ENCODE measurements at regions not wholly inside any gene's neighbourhood (a gene's known extent, or its start where the extent isn't known, plus 50 kb on each side); places are given as distances from the start of the nearest gene placed in this dataset.

DNA sequence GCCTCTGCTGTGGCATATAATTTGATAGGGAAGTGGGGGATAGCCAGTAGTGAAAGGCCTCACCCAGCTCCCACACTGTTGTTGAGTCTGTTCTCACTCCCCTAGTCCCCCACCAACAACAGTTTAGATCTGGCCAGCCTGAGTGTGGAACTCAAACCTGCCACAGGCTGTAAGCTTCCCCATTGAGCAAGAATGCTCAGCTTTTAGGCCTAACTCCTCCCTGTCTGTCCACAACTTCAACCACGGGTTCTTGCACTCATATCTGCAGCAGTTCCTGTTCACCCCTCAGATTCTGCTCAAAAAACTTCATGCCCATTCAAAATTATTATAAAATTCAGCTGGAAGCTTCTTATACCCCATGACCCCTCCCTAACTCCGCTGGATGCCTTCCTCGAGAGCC is 975.1 kb downstream of the NSUN3 start:
- peaks cover 61% of the 10 kb centered on the region for H3K9me3 Mint-ChIP-seq
- no peaks in the 10 kb centered on the region for H3K36me3 Mint-ChIP-seq (ENCODE audit: low read depth)
- H3K4me1 Mint-ChIP-seq (ENCODE audit: low read depth) = no peaks in the 10 kb centered on the region
- no peak for DNase-seq
- no peaks in the 10 kb centered on the region for H3K27me3 Mint-ChIP-seq (ENCODE audit: insufficient read depth)
- H3K4me3 Mint-ChIP-seq = no peak overlapping the region
- H3K27ac Mint-ChIP-seq = no peak overlapping the region
- no peak for TF ChIP-seq CTCF (IDR thresholded peaks at IDR 0.05)

DNA sequence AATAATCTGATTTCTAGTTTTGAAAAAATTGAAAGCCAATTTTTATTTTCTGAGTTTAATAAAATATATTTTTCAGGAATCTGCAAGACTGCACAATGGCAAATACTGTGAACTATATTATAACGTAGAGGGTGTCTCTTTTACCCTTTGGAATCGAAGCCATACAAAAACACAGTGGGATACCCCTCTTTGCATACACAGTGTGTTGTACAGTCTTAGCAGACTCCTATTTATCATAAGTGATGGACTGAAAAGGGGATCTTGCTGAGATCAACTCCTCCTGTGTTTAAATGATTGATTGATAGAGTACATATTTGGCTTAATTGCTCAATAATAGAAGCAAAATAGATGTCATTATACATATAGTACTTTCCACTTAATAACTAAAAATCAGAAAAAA is 981.2 kb downstream of the NSUN3 start:
- Mint-ChIP-seq H3K27me3 (ENCODE audit: insufficient read depth) (no peaks in the 10 kb centered on the region), H3K27ac (no peak overlapping the region), H3K4me1 (ENCODE audit: low read depth) (no peaks in the 10 kb centered on the region), H3K9me3 (peaks cover 12% of the 10 kb centered on the region), H3K36me3 (ENCODE audit: low read depth) (peaks cover 5% of the 10 kb centered on the region; the same call in 1 of the 2 replicates), H3K4me3 (no peak overlapping the region)
- DNase-seq = no peak
- TF ChIP-seq CTCF (IDR thresholded peaks at IDR 0.05) = no peak

DNA sequence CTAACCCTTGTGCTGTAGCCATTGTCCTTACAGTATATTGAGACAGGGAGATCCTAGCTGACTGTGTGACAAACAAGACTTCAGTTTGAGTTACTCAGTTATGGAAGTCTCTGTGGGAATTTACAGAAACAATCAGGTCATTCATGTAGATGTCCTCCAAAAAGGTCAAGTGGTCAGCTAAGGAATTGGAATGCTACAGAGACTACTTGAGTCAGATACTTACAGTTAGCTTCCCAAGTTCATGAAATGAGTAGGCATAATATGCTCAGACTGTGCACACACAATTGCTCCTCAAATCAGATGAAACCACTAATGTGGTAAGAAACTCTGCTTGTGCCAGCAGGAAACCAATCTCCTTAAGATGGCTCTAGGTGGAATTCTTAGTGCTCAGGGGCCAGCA is 985.7 kb downstream of the NSUN3 start:
- DNase-seq = no peak
- no peaks in the 10 kb centered on the region for H3K4me1 Mint-ChIP-seq (ENCODE audit: low read depth)
- H3K27me3 Mint-ChIP-seq (ENCODE audit: insufficient read depth) = no peaks in the 10 kb centered on the region
- peaks cover 10% of the 10 kb centered on the region; the same call in 1 of the 2 replicates for H3K36me3 Mint-ChIP-seq (ENCODE audit: low read depth)
- no peak for TF ChIP-seq CTCF (IDR thresholded peaks at IDR 0.05)
- no peak overlapping the region for H3K4me3 Mint-ChIP-seq
- no peak overlapping the region for H3K27ac Mint-ChIP-seq
- peaks cover 24% of the 10 kb centered on the region for H3K9me3 Mint-ChIP-seq

DNA sequence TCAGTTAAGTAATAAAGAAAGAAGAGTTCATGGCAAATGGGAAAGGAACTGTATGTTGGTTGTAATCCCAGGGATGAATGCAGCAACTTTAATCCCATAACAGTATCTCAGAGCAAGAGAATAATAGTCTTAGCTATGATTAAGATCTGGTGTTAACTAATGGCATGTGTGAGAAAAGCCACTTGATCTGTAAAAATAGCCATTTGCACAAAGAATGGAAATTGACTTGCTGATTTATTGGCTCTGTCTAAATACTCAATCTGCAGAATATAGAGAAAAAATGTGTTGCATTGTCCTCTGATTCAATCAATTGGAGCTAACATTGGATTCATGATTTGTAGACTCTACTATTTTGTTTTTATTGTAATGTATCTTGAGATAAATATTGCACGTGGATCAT is 987.0 kb downstream of the NSUN3 start:
- H3K4me1 Mint-ChIP-seq (ENCODE audit: low read depth) = no peaks in the 10 kb centered on the region
- H3K27me3 Mint-ChIP-seq (ENCODE audit: insufficient read depth) = no peaks in the 10 kb centered on the region
- H3K36me3 Mint-ChIP-seq (ENCODE audit: low read depth) = peaks cover 10% of the 10 kb centered on the region; the same call in 1 of the 2 replicates
- H3K9me3 Mint-ChIP-seq = peaks cover 24% of the 10 kb centered on the region
- H3K4me3 Mint-ChIP-seq = no peak overlapping the region
- TF ChIP-seq CTCF (IDR thresholded peaks at IDR 0.05) = no peak
- H3K27ac Mint-ChIP-seq = no peak overlapping the region
- DNase-seq = no peak

GRCh38 chr3:95055288-95055687 is 992.4 kb downstream of the NSUN3 start:
- Mint-ChIP-seq H3K27me3 (ENCODE audit: insufficient read depth) (no peaks in the 10 kb centered on the region), H3K9me3 (peaks cover 12% of the 10 kb centered on the region), H3K27ac (no peak overlapping the region), H3K4me1 (ENCODE audit: low read depth) (no peaks in the 10 kb centered on the region), H3K36me3 (ENCODE audit: low read depth) (peaks cover 4% of the 10 kb centered on the region; the same call in 1 of the 2 replicates), H3K4me3 (no peak overlapping the region)
- TF ChIP-seq CTCF (IDR thresholded peaks at IDR 0.05) = no peak
- no peak for DNase-seq

DNA sequence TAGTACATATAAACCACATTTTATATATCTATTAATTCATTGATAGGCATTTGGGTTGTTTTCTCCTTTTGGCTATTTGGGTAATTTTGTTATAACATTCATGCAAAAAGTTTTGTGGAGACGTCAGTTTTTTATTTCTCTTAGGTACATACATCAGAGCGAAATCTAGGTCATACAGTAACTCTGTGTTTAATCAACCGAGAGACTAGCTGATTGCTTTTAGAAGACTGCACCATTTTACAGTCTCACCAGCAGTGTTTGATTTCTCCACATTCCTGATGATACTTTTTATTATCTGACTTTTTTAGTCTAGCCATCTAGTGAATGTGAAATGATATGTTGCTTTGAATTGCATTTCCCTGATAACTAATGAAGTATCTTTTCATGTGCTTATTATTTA is 1019.3 kb downstream of the NSUN3 start:
- no peak overlapping the region for H3K27ac Mint-ChIP-seq
- H3K4me3 Mint-ChIP-seq = no peak overlapping the region
- peaks cover 30% of the 10 kb centered on the region for H3K9me3 Mint-ChIP-seq
- H3K36me3 Mint-ChIP-seq (ENCODE audit: low read depth) = no peaks in the 10 kb centered on the region
- no peaks in the 10 kb centered on the region for H3K27me3 Mint-ChIP-seq (ENCODE audit: insufficient read depth)
- H3K4me1 Mint-ChIP-seq (ENCODE audit: low read depth) = no peaks in the 10 kb centered on the region
- no peak for DNase-seq
- TF ChIP-seq CTCF (IDR thresholded peaks at IDR 0.05) = no peak

All from HFFc6 (cell line).